ENCODE measurements at regions not wholly inside any gene's neighbourhood (a gene's known extent, or its start where the extent isn't known, plus 50 kb on each side); places are given as distances from the start of the nearest gene placed in this dataset.

GRCh38 chr12:87679251-87679650 lies 349.9 kb downstream of the C12orf50 start:
- Histone ChIP-seq H3K4me1 (ENCODE audit: insufficient read depth, low read length) (no peaks in the 10 kb centered on the region), H3K27ac (ENCODE audit: low read depth in 1 of 2, low read length in 2 of 2) (no peak overlapping the region), H3K9me3 (ENCODE audit: control insufficient read depth in 1 of 2, insufficient read depth in 1 of 2, low read length in 2 of 2) (no peaks in the 10 kb centered on the region), H3K36me3 (ENCODE audit: insufficient read depth, low read length) (no peaks in the 10 kb centered on the region), H3K4me3 (ENCODE audit: low read length) (no peak overlapping the region), H3K27me3 (ENCODE audit: control insufficient read depth in 1 of 2, insufficient read depth in 2 of 2, low read length in 2 of 2) (no peaks in the 10 kb centered on the region)
- intact Hi-C loops (cut with DNase I, micrococcal nuclease), result no loop called here
- ATAC-seq (ENCODE audit: poor library complexity) (no peak), DNase-seq (no peak)
- Mint-ChIP-seq H3K4me1 (ENCODE audit: low read depth) (no peaks in the 10 kb centered on the region), H3K9me3 (no peaks in the 10 kb centered on the region), H3K27me3 (no peaks in the 10 kb centered on the region), H3K27ac (no peak overlapping the region), H3K36me3 (ENCODE audit: low read depth) (no peaks in the 10 kb centered on the region), H3K4me3 (no peak overlapping the region)
- ChIA-PET POLR2A (no interaction called here), CTCF (no interaction called here)
- no peak for TF ChIP-seq CTCF (IDR thresholded peaks at IDR 0.05)

GRCh38 chr12:87678453-87678852 lies 350.7 kb downstream of the C12orf50 start:
- ChIA-PET POLR2A (no interaction called here), CTCF (no interaction called here)
- Mint-ChIP-seq H3K27me3 (no peaks in the 10 kb centered on the region), H3K4me1 (ENCODE audit: low read depth) (no peaks in the 10 kb centered on the region), H3K9me3 (no peaks in the 10 kb centered on the region), H3K27ac (no peak overlapping the region), H3K36me3 (ENCODE audit: low read depth) (no peaks in the 10 kb centered on the region), H3K4me3 (no peak overlapping the region)
- Histone ChIP-seq H3K36me3 (ENCODE audit: insufficient read depth, low read length) (no peaks in the 10 kb centered on the region), H3K4me3 (ENCODE audit: low read length) (no peak overlapping the region), H3K9me3 (ENCODE audit: control insufficient read depth in 1 of 2, insufficient read depth in 1 of 2, low read length in 2 of 2) (no peaks in the 10 kb centered on the region), H3K27ac (ENCODE audit: low read depth in 1 of 2, low read length in 2 of 2) (no peak overlapping the region), H3K27me3 (ENCODE audit: control insufficient read depth in 1 of 2, insufficient read depth in 2 of 2, low read length in 2 of 2) (no peaks in the 10 kb centered on the region), H3K4me1 (ENCODE audit: insufficient read depth, low read length) (no peaks in the 10 kb centered on the region)
- no peak for TF ChIP-seq CTCF (IDR thresholded peaks at IDR 0.05)
- ATAC-seq (ENCODE audit: poor library complexity), result no peak
- DNase-seq, result no peak
- intact Hi-C loops (cut with DNase I, micrococcal nuclease), result no loop called here

GRCh38 chr12:87676731-87677130 lies 352.5 kb downstream of the C12orf50 start:
- H3K4me1 ChIP-seq (ENCODE audit: insufficient read depth, low read length), result no peaks in the 10 kb centered on the region
- Mint-ChIP-seq H3K9me3 (no peaks in the 10 kb centered on the region), H3K36me3 (ENCODE audit: low read depth) (no peaks in the 10 kb centered on the region), H3K4me1 (ENCODE audit: low read depth) (no peaks in the 10 kb centered on the region), H3K27ac (no peak overlapping the region), H3K4me3 (no peak overlapping the region), H3K27me3 (no peaks in the 10 kb centered on the region)
- CTCF ChIA-PET, result no interaction called here
- TF ChIP-seq CTCF (IDR thresholded peaks at IDR 0.05), result no peak
- POLR2A ChIA-PET, result no interaction called here
- H3K36me3 ChIP-seq (ENCODE audit: insufficient read depth, low read length), result no peaks in the 10 kb centered on the region
- no peak overlapping the region for H3K27ac ChIP-seq (ENCODE audit: low read depth in 1 of 2, low read length in 2 of 2)
- ATAC-seq (ENCODE audit: poor library complexity) (no peak), DNase-seq (no peak)
- intact Hi-C loops (cut with DNase I, micrococcal nuclease), result no loop called here
- no peaks in the 10 kb centered on the region for H3K9me3 ChIP-seq (ENCODE audit: control insufficient read depth in 1 of 2, insufficient read depth in 1 of 2, low read length in 2 of 2)
- H3K27me3 ChIP-seq (ENCODE audit: control insufficient read depth in 1 of 2, insufficient read depth in 2 of 2, low read length in 2 of 2), result no peaks in the 10 kb centered on the region
- H3K4me3 ChIP-seq (ENCODE audit: low read length), result no peak overlapping the region

Data from CD4-positive, alpha-beta T cell (primary cell).